Right lobe of liver (tissue), 6 donors: ENCODE measurements at regions not wholly inside any gene's neighbourhood (a gene's known extent, or its start where the extent isn't known, plus 50 kb on each side); places are given as distances from the start of the nearest gene placed in this dataset.

Experiments used
- ATAC-seq, 4 donors: fragments of 200-7000 bp; cut with Tn5 transposase; one replicate each; pipeline ENCODE4 v1.9.1; 2020; ENCODE audit warnings: mild to moderate bottlenecking in 4 of 4, moderate library complexity in 4 of 4
- DNase-seq, 3 donors: peaks; one replicate each; pipeline ENCODE4 v3.0.0-alpha.2; 2020
- H3K27ac ChIP-seq, 3 donors: fragments of 200-600 bp; one replicate each; pipeline ENCODE4 v1.8.0; 2022
- H3K27me3 ChIP-seq, 2 donors: fragments of 200-600 bp; one replicate each; pipeline ENCODE4 v1.8.0; 2022
- H3K36me3 ChIP-seq, 4 donors: fragments of 200-600 bp; sonication (generic) in 1 of 4; one replicate each; pipeline versions ENCODE4 v1.5.1 to v1.8.0; 2017 to 2022; ENCODE audit warnings: control low read depth in 1 of 4
- H3K4me1 ChIP-seq, 4 donors: fragments of 200-600 bp; sonication (generic) in 1 of 4; one replicate each; pipeline versions ENCODE4 v1.5.1 to v1.8.0; 2017 to 2022; ENCODE audit warnings: control low read depth in 1 of 4
- H3K4me3 ChIP-seq, 3 donors: fragments of 200-600 bp; one replicate each; pipeline ENCODE4 v1.8.0; 2022
- H3K9me3 ChIP-seq, 4 donors: fragments of 200-600 bp; sonication (generic) in 1 of 4; one replicate each; pipeline versions ENCODE4 v1.5.1 to v1.8.0; 2017 to 2022; ENCODE audit warnings: control low read depth in 1 of 4
- CTCF ChIP-seq, 4 donors: fragments of 200-600 bp in 3 of 4; fragments of 450-650 bp in 1 of 4; IDR thresholded peaks; one replicate each; pipeline versions ENCODE4 v1.5.1 to v1.8.0; 2016 to 2022; ENCODE audit warnings: antibody characterized with exemption in 4 of 4, mild to moderate bottlenecking in 2 of 4
- POLR2A ChIP-seq: fragments of 450-650 bp; IDR thresholded peaks from one replicate; pipeline ENCODE4 v1.6.1; 2017; ENCODE audit warnings: antibody characterized with exemption, mild to moderate bottlenecking
- WGBS: methylation state at CpG from one replicate; pipeline ENCODE4 v1.1.6; 2018; ENCODE audit warnings: low coverage, low lambda C conversion rate; ENCODE audit not compliant: insufficient coverage; ENCODE audit errors: missing lambda C conversion rate; 5-methylcytosine and 5-hydroxymethylcytosine counted together
- intact Hi-C, 2 donors: fragments of 100-400 bp; cut with DNase I; formaldehyde crosslinking; loops; one replicate each; pipeline versions ENCODE4 v1.11.2 to v1.14.1; 2022
- donor health status: DM: no; HTN: yes; CAD: no.
- donor health status: DM: no; HTN: no; CAD: no.
- donor health status: DM: no; HTN: no; CAD: no.
- donor health status: DM: no; HTN: yes; CAD: no.
- donor health status: DM: no; HTN: yes; CAD: no.

GRCh38 chr10:6813306-6813705 is 233.2 kb upstream of the PRKCQ start:
- no peaks in the 10 kb centered on the region for H3K36me3 ChIP-seq
- H3K4me1 ChIP-seq: no peaks in the 10 kb centered on the region
- ATAC-seq: no peak
- no peak overlapping the region for H3K27ac ChIP-seq
- 64% methylated on average over 3 of the region's 3 CpGs for WGBS
- no peak for TF ChIP-seq CTCF (IDR thresholded peaks at IDR 0.05)
- no peak for TF ChIP-seq POLR2A
- no peaks in the 10 kb centered on the region for H3K9me3 ChIP-seq
- DNase-seq: no peak
- H3K27me3 ChIP-seq: no peaks in the 10 kb centered on the region
- intact Hi-C loops: no loop called here
- no peak overlapping the region for H3K4me3 ChIP-seq

- TF ChIP-seq CTCF (IDR thresholded peaks at IDR 0.05) (no peak), POLR2A (no peak)
- 44% methylated on average over 3 of the region's 3 CpGs for WGBS
- Histone ChIP-seq H3K36me3 (no peaks in the 10 kb centered on the region), H3K27me3 (no peaks in the 10 kb centered on the region), H3K9me3 (no peaks in the 10 kb centered on the region), H3K27ac (no peak overlapping the region), H3K4me3 (no peak overlapping the region), H3K4me1 (no peaks in the 10 kb centered on the region)
- DNase-seq (no peak), ATAC-seq (no peak)
- intact Hi-C loops: no loop called here
Measured at GRCh38 chr10:6811153-6811552, 231.1 kb upstream of the PRKCQ start.

- ATAC-seq: no peak
- Histone ChIP-seq H3K27me3 (no peaks in the 10 kb centered on the region), H3K9me3 (no peaks in the 10 kb centered on the region), H3K4me1 (no peaks in the 10 kb centered on the region), H3K36me3 (no peaks in the 10 kb centered on the region), H3K4me3 (no peak overlapping the region), H3K27ac (no peak overlapping the region)
- TF ChIP-seq POLR2A (no peak), CTCF (IDR thresholded peaks at IDR 0.05) (no peak)
- WGBS: 17% methylated on average over 1 of the region's 1 CpG
- DNase-seq: no peak
- intact Hi-C loops: no loop called here
Measured at GRCh38 chr10:6803427-6803783, 223.3 kb upstream of the PRKCQ start.

- DNase-seq: no peak
- no peaks in the 10 kb centered on the region for H3K27me3 ChIP-seq
- no peak overlapping the region for H3K4me3 ChIP-seq
- no peak for TF ChIP-seq CTCF (IDR thresholded peaks at IDR 0.05)
- TF ChIP-seq POLR2A: no peak
- H3K27ac ChIP-seq: no peak overlapping the region
- WGBS: 46% methylated on average over 5 of the region's 6 CpGs
- ATAC-seq: no peak
- intact Hi-C loops: no loop called here
- no peaks in the 10 kb centered on the region for H3K4me1 ChIP-seq
- H3K36me3 ChIP-seq: no peaks in the 10 kb centered on the region
- no peaks in the 10 kb centered on the region for H3K9me3 ChIP-seq
Measured at GRCh38 chr10:6802759-6803426, 222.8 kb upstream of the PRKCQ start.

GRCh38 chr10:6796231-6796630 is 216.2 kb upstream of the PRKCQ start:
- Histone ChIP-seq H3K36me3 (no peaks in the 10 kb centered on the region), H3K4me3 (no peak overlapping the region), H3K4me1 (no peaks in the 10 kb centered on the region), H3K27me3 (no peaks in the 10 kb centered on the region), H3K9me3 (no peaks in the 10 kb centered on the region), H3K27ac (no peak overlapping the region)
- ATAC-seq (no peak), DNase-seq (no peak)
- intact Hi-C loops: no loop called here
- no peak for TF ChIP-seq POLR2A
- TF ChIP-seq CTCF (IDR thresholded peaks at IDR 0.05): no peak
- WGBS: 57% methylated on average over 3 of the region's 3 CpGs
